HG02943 (cell line): ENCODE measurements at regions not wholly inside any gene's neighbourhood (a gene's known extent, or its start where the extent isn't known, plus 50 kb on each side); places are given as distances from the start of the nearest gene placed in this dataset.

ENCODE experiments used
- ATAC-seq: cut with Tn5 transposase; IDR thresholded peaks from one replicate; pipeline ENCODE4 v1.9.1; 2021; ENCODE audit warnings: mild to moderate bottlenecking, low read depth, moderate library complexity; ENCODE audit not compliant: unreplicated experiment

GRCh38 chr5:40416098-40416497 is 263.6 kb upstream of the PTGER4 start:
- no peak for ATAC-seq

GRCh38 chr5:40414922-40415321 is 264.8 kb upstream of the PTGER4 start:
- no peak for ATAC-seq

GRCh38 chr5:40413743-40414142 is 266.0 kb upstream of the PTGER4 start:
- no peak for ATAC-seq

- no peak for ATAC-seq
Measured at GRCh38 chr5:40412771-40413170, 266.9 kb upstream of the PTGER4 start.

GRCh38 chr5:40410964-40411635 is 268.6 kb upstream of the PTGER4 start:
- ATAC-seq = no peak

GRCh38 chr5:40410231-40410861 is 269.4 kb upstream of the PTGER4 start:
- ATAC-seq = no peak

GRCh38 chr5:40409601-40410000 is 270.1 kb upstream of the PTGER4 start:
- no peak for ATAC-seq

- ATAC-seq = no peak
Measured at GRCh38 chr5:40406741-40407211, 272.9 kb upstream of the PTGER4 start.

- ATAC-seq = no peak
Measured at GRCh38 chr5:40405996-40406740, 273.5 kb upstream of the PTGER4 start.

GRCh38 chr5:40405230-40405629 is 274.5 kb upstream of the PTGER4 start:
- no peak for ATAC-seq

- peak; percentile 47 for ATAC-seq
Measured at GRCh38 chr5:40404613-40405012, 275.1 kb upstream of the PTGER4 start.

- no peak for ATAC-seq
Measured at GRCh38 chr5:40402007-40402364, 277.7 kb upstream of the PTGER4 start.

- peak; percentile 77 for ATAC-seq
Measured at GRCh38 chr5:40401284-40402006, 278.3 kb upstream of the PTGER4 start.

- ATAC-seq = no peak
Measured at GRCh38 chr5:40400245-40400644, 279.5 kb upstream of the PTGER4 start.

GRCh38 chr5:40399349-40399748 is 280.4 kb upstream of the PTGER4 start:
- no peak for ATAC-seq

GRCh38 chr5:40397976-40398375 is 281.7 kb upstream of the PTGER4 start:
- ATAC-seq = no peak

- ATAC-seq = no peak
Measured at GRCh38 chr5:40397091-40397490, 282.6 kb upstream of the PTGER4 start.

GRCh38 chr5:40396317-40396716 is 283.4 kb upstream of the PTGER4 start:
- ATAC-seq = no peak

- no peak for ATAC-seq
Measured at GRCh38 chr5:40395251-40395650, 284.5 kb upstream of the PTGER4 start.

- ATAC-seq = no peak
Measured at GRCh38 chr5:40394698-40395097, 285.0 kb upstream of the PTGER4 start.

- no peak for ATAC-seq
Measured at GRCh38 chr5:40391642-40392041, 288.1 kb upstream of the PTGER4 start.
